Kidney epithelial cell (primary cell): ENCODE measurements at regions not wholly inside any gene's neighbourhood (a gene's known extent, or its start where the extent isn't known, plus 50 kb on each side); places are given as distances from the start of the nearest gene placed in this dataset.
"Not testable (repeated sequence)": the region's sequence is repeated elsewhere in the genome, so short reads cannot be mapped to it uniquely, and the experiment has no call there.

Experiments
- DNase-seq: peaks from one replicate; pipeline ENCODE4 v3.0.0-alpha.2; 2010; ENCODE audit warnings: low read depth
- H3K27me3 ChIP-seq: 2 replicates; pipeline ENCODE4 v1.6.0; 2011; ENCODE audit warnings: low read length; ENCODE audit not compliant: control insufficient read depth, insufficient read depth
- H3K36me3 ChIP-seq: 2 replicates; pipeline ENCODE4 v1.5.1; 2011; ENCODE audit warnings: low read length; ENCODE audit not compliant: control insufficient read depth, insufficient read depth
- H3K4me3 ChIP-seq: 2 replicates; pipeline ENCODE4 v1.5.1; 2011; ENCODE audit warnings: low read depth, mild to moderate bottlenecking, control low read depth, low read length
- CTCF ChIP-seq: IDR thresholded peaks from 2 replicates; pipeline ENCODE4 v1.5.1; 2011; ENCODE audit warnings: mild to moderate bottlenecking, moderate library complexity, low read length, control low read depth, inconsistent platforms; ENCODE audit not compliant: insufficient read depth, poor library complexity, severe bottlenecking

GRCh38 chr4:72895408-72895807 lies 174.1 kb downstream of the COX18 start:
- TF ChIP-seq CTCF, result no peak
- no peaks in the 10 kb centered on the region for H3K36me3 ChIP-seq
- H3K27me3 ChIP-seq, result no peaks in the 10 kb centered on the region
- no peak overlapping the region for H3K4me3 ChIP-seq
- DNase-seq, result no peak

GRCh38 chr4:72893354-72894066 lies 176.0 kb downstream of the COX18 start:
- H3K27me3 ChIP-seq, result no peaks in the 10 kb centered on the region
- no peak for DNase-seq
- no peak overlapping the region for H3K4me3 ChIP-seq
- TF ChIP-seq CTCF, result no peak
- H3K36me3 ChIP-seq, result no peaks in the 10 kb centered on the region

- no peak for DNase-seq
- no peak overlapping the region for H3K4me3 ChIP-seq
- no peaks in the 10 kb centered on the region for H3K27me3 ChIP-seq
- TF ChIP-seq CTCF, result no peak
- no peaks in the 10 kb centered on the region for H3K36me3 ChIP-seq
Measured at GRCh38 chr4:72888331-72888730, 181.2 kb downstream of the COX18 start.

- TF ChIP-seq CTCF, result no peak
- no peak overlapping the region for H3K4me3 ChIP-seq
- H3K27me3 ChIP-seq, result no peaks in the 10 kb centered on the region
- no peaks in the 10 kb centered on the region for H3K36me3 ChIP-seq
- DNase-seq, result no peak
Measured at GRCh38 chr4:72887152-72887551, 182.4 kb downstream of the COX18 start.

GRCh38 chr4:72886602-72887001 lies 182.9 kb downstream of the COX18 start:
- H3K4me3 ChIP-seq, result no peak overlapping the region
- H3K36me3 ChIP-seq, result no peaks in the 10 kb centered on the region
- peak; percentile 16 for TF ChIP-seq CTCF
- DNase-seq, result no peak
- no peaks in the 10 kb centered on the region for H3K27me3 ChIP-seq

- H3K36me3 ChIP-seq, H3K27me3 ChIP-seq, H3K4me3 ChIP-seq, DNase-seq: not testable (repeated sequence)
Measured at GRCh38 chr4:72884225-72884624, 185.3 kb downstream of the COX18 start.
